Gastrocnemius medialis (tissue), 4 donors: ENCODE measurements at regions not wholly inside any gene's neighbourhood (a gene's known extent, or its start where the extent isn't known, plus 50 kb on each side); places are given as distances from the start of the nearest gene placed in this dataset.

Experiments
- CTCF ChIP-seq, 5 experiments: fragments of 450-650 bp in 3 of 5; fragments of 200-600 bp in 2 of 5; sonication (generic) in 2 of 5; IDR thresholded peaks in 4 of 5; conservative IDR thresholded peaks in 1 of 5; 1 replicate in 4 of 5; 2 replicates in 1 of 5; pipeline ENCODE4 v1.5.1; 2016 to 2019; ENCODE audit warnings: antibody characterized with exemption in 5 of 5, mild to moderate bottlenecking in 3 of 5, moderate library complexity in 3 of 5
- POLR2A ChIP-seq, 2 donors: fragments of 450-650 bp; IDR thresholded peaks; one replicate each; pipeline ENCODE4 v1.6.1; 2017; ENCODE audit warnings: antibody characterized with exemption in 2 of 2, mild to moderate bottlenecking in 2 of 2, moderate library complexity in 2 of 2

GRCh38 chr22:47995264-47995627, 1232.8 kb downstream of the TBC1D22A start:
- TF ChIP-seq CTCF (IDR thresholded peaks at IDR 0.05 in 4 of 5, conservative IDR thresholded peaks at IDR 0.05 in 1 of 5), result no peak
- no peak for TF ChIP-seq POLR2A (IDR thresholded peaks at IDR 0.05)
